CD14-positive monocyte (primary cell): ENCODE measurements at regions not wholly inside any gene's neighbourhood (a gene's known extent, or its start where the extent isn't known, plus 50 kb on each side); places are given as distances from the start of the nearest gene placed in this dataset.

ENCODE experiments used
- DNase-seq, 3 donors: peaks; one replicate each; pipeline ENCODE4 v3.0.0-alpha.2; 2011 to 2022
- H2AFZ ChIP-seq: 2 replicates; pipeline ENCODE4 v1.6.0; 2012; ENCODE audit warnings: mild to moderate bottlenecking, low read depth, low read length, inconsistent platforms; ENCODE audit not compliant: insufficient read depth, poor library complexity, severe bottlenecking
- H3K27ac ChIP-seq, 2 donors: 1 replicate in 1 of 2; 2 replicates in 1 of 2; pipeline ENCODE4 v1.5.1; 2012 to 2013; ENCODE audit warnings: low read length in 2 of 2, control low read depth in 1 of 2, inconsistent platforms in 1 of 2, low read depth in 1 of 2, mild to moderate bottlenecking in 1 of 2
- H3K27me3 ChIP-seq, 2 donors: one replicate each; pipeline versions ENCODE4 v1.6.0 to v1.6.1; 2011 to 2013; ENCODE audit warnings: low read length in 2 of 2; ENCODE audit not compliant: control insufficient read depth in 2 of 2, insufficient read depth in 2 of 2
- H3K36me3 ChIP-seq, 2 donors: replicated peaks in 1 of 2; 1 replicate in 1 of 2; 2 replicates in 1 of 2; pipeline versions ENCODE4 v1.5.1 to v1.6.1; 2012 to 2013; ENCODE audit warnings: low read length in 2 of 2, control low read depth in 1 of 2, inconsistent platforms in 1 of 2, mild to moderate bottlenecking in 1 of 2; ENCODE audit not compliant: insufficient read depth in 2 of 2, control insufficient read depth in 1 of 2
- H3K4me1 ChIP-seq, 2 donors: 1 replicate in 1 of 2; 2 replicates in 1 of 2; pipeline versions ENCODE4 v1.5.1 to v1.6.1; 2012 to 2013; ENCODE audit warnings: low read length in 2 of 2, control low read depth in 1 of 2, inconsistent platforms in 1 of 2, mild to moderate bottlenecking in 1 of 2, moderate library complexity in 1 of 2; ENCODE audit not compliant: insufficient read depth in 2 of 2, control insufficient read depth in 1 of 2
- H3K4me2 ChIP-seq: replicated peaks from 2 replicates; pipeline ENCODE3; 2012; ENCODE audit warnings: low read length, moderate library complexity, mild to moderate bottlenecking; ENCODE audit not compliant: poor library complexity, severe bottlenecking; ENCODE audit errors: extremely low read depth
- H3K4me3 ChIP-seq, 3 experiments: fragments of 200-600 bp in 1 of 3; sonication (generic) in 1 of 3; replicated peaks in 1 of 3; 1 replicate in 2 of 3; 2 replicates in 1 of 3; pipeline ENCODE4 v1.5.1; 2011 to 2013; ENCODE audit warnings: low read length in 3 of 3, mild to moderate bottlenecking in 3 of 3, control low read depth in 2 of 3, low read depth in 2 of 3, inconsistent platforms in 1 of 3, moderate library complexity in 1 of 3
- H3K79me2 ChIP-seq: 2 replicates; pipeline ENCODE4 v1.6.0; 2012; ENCODE audit warnings: mild to moderate bottlenecking, control low read depth, inconsistent platforms, low read length, moderate library complexity; ENCODE audit not compliant: insufficient read depth
- H3K9ac ChIP-seq: 2 replicates; pipeline ENCODE4 v1.6.0; 2017; ENCODE audit warnings: low read length, mild to moderate bottlenecking; ENCODE audit not compliant: insufficient read depth, poor library complexity, severe bottlenecking
- H3K9me3 ChIP-seq, 2 donors: replicated peaks in 1 of 2; 1 replicate in 1 of 2; 2 replicates in 1 of 2; pipeline versions ENCODE4 v1.5.1 to v1.6.1; 2012 to 2013; ENCODE audit warnings: low read length in 2 of 2, control low read depth in 1 of 2; ENCODE audit not compliant: control insufficient read depth in 1 of 2, insufficient read depth in 1 of 2
- H4K20me1 ChIP-seq: 2 replicates; pipeline ENCODE4 v1.6.0; 2012; ENCODE audit warnings: mild to moderate bottlenecking, low read length, control low read depth, moderate library complexity; ENCODE audit not compliant: insufficient read depth
- H3K27ac Mint-ChIP-seq, 7 donors: one replicate each; pipeline ENCODE4 v1.8.0; 2020; ENCODE audit warnings: mild to moderate bottlenecking in 7 of 7, mixed read lengths in 7 of 7, moderate library complexity in 6 of 7, inconsistent platforms in 2 of 7
- H3K27me3 Mint-ChIP-seq, 3 donors: one replicate each; pipeline ENCODE4 v1.8.0; 2021 to 2022; ENCODE audit warnings: low read depth in 3 of 3, mild to moderate bottlenecking in 3 of 3, mixed read lengths in 3 of 3, moderate library complexity in 3 of 3, inconsistent platforms in 1 of 3
- H3K36me3 Mint-ChIP-seq, 2 donors: one replicate each; pipeline ENCODE4 v1.8.0; 2020; ENCODE audit warnings: mixed read lengths in 2 of 2, inconsistent platforms in 1 of 2, mild to moderate bottlenecking in 1 of 2
- H3K4me1 Mint-ChIP-seq: one replicate; pipeline ENCODE4 v1.8.0; 2020; ENCODE audit warnings: mild to moderate bottlenecking, mixed read lengths
- H3K4me3 Mint-ChIP-seq, 2 donors: one replicate each; pipeline ENCODE4 v1.8.0; 2020; ENCODE audit warnings: mild to moderate bottlenecking in 2 of 2, mixed read lengths in 2 of 2, moderate library complexity in 1 of 2
- H3K9me3 Mint-ChIP-seq, 7 donors: one replicate each; pipeline ENCODE4 v1.8.0; 2020 to 2022; ENCODE audit warnings: mixed read lengths in 7 of 7, mild to moderate bottlenecking in 6 of 7, moderate library complexity in 6 of 7, inconsistent platforms in 2 of 7
- WGBS: methylation state at CpG from one replicate; pipeline ENCODE4 v1.1.5; 2013; ENCODE audit warnings: missing lambda C conversion rate; ENCODE audit not compliant: insufficient coverage; 5-methylcytosine and 5-hydroxymethylcytosine counted together
- intact Hi-C, 2 donors: fragments of 100-400 bp; cut with micrococcal nuclease; formaldehyde crosslinking; loops; one replicate each; pipeline versions ENCODE4 v1.15.0 to v1.15.1; 2023
- TF ChIP-seq, protein P1 (sequence below): fragments of 200-600 bp; IDR thresholded peaks from one replicate; pipeline ENCODE4 v1.8.0; 2022; ENCODE audit warnings: antibody characterized with exemption, mild to moderate bottlenecking

DNA sequence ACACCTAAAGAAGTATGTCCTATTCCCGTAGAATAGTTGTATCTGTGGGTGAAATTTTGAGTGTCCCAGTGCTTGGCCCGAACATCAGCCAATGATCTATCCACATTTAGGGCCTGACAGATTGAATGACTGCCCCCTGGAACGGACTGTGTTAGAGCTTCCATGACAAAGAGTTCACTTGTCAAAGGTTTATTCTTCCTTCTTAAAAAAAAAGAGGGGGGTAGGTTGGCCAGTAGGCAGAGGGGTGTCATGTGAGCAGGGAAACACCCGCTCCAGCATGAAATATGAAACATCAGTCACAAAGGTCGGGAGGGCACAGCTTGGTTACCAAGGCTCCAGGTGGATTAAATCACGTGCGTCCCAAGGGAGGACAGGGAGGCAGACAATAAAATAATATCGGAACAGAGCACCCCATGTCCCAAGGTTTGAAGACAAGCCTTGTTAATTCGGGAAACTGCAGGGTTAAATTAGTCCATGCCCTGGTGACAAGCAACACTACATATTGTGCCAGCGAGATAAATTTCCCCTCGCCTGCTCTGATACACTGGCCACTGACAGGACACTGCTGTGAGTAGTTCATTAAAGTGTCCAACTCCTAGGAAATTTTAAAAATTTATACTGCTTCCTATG is 401.2 kb downstream of the IRX1 start:
- intact Hi-C loops: no loop called here
- H3K36me3 Mint-ChIP-seq: no peaks in the 10 kb centered on the region
- DNase-seq: no peak

DNA sequence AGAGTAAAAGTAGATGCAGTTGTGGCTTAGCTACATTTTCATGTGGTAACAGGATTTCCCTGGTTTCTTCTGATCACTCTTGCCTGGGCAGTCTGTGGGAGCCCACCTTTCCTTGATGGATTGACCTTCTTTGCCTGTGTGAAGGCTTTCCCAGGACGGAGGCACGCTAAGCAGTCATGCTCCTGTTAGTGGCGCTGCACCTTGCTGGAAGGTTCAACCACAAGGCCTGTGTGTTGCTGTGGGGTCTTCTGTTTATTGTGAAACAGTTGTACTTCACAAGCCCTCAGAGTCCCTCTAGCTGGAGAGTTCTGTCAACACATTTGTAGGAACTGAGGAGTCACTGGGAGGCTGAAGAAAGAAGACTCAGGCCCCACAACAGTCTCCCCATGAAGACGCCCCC is 402.0 kb downstream of the IRX1 start:
- no peaks in the 10 kb centered on the region for H3K36me3 Mint-ChIP-seq
- WGBS: 88% methylated on average over 3 of the region's 4 CpGs
- H3K9me3 Mint-ChIP-seq: peaks cover under 1 to 25% (median 10%) of the 10 kb centered on the region in 7 donors

More for the DNA sequence above, 401.2 kb downstream of the IRX1 start:
- H3K27me3 ChIP-seq: no peaks in the 10 kb centered on the region
- Mint-ChIP-seq H3K9me3 (peaks cover 2 to 25% (median 9%) of the 10 kb centered on the region in 7 donors), H3K4me1 (peaks cover 20% of the 10 kb centered on the region), H3K27ac (no peak overlapping the region), H3K27me3 (peaks cover 1 to 4% (median 3%) of the 10 kb centered on the region in 3 donors), H3K4me3 (no peak overlapping the region)
- peaks cover 13 to 17% of the 10 kb centered on the region in 2 donors for H3K4me1 ChIP-seq
- H3K27ac ChIP-seq: no peak overlapping the region
- no peaks in the 10 kb centered on the region for H4K20me1 ChIP-seq
- H3K79me2 ChIP-seq: no peaks in the 10 kb centered on the region
- no peak overlapping the region for H3K9ac ChIP-seq
- no peak overlapping the region for H2AFZ ChIP-seq
- H3K9me3 ChIP-seq: peaks cover 14 to 38% of the 10 kb centered on the region in 2 donors
- TF ChIP-seq, protein P1, sequence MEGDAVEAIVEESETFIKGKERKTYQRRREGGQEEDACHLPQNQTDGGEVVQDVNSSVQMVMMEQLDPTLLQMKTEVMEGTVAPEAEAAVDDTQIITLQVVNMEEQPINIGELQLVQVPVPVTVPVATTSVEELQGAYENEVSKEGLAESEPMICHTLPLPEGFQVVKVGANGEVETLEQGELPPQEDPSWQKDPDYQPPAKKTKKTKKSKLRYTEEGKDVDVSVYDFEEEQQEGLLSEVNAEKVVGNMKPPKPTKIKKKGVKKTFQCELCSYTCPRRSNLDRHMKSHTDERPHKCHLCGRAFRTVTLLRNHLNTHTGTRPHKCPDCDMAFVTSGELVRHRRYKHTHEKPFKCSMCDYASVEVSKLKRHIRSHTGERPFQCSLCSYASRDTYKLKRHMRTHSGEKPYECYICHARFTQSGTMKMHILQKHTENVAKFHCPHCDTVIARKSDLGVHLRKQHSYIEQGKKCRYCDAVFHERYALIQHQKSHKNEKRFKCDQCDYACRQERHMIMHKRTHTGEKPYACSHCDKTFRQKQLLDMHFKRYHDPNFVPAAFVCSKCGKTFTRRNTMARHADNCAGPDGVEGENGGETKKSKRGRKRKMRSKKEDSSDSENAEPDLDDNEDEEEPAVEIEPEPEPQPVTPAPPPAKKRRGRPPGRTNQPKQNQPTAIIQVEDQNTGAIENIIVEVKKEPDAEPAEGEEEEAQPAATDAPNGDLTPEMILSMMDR: no peak
- no peaks in the 10 kb centered on the region for H3K36me3 ChIP-seq
- no peak overlapping the region for H3K4me3 ChIP-seq
- WGBS: 91% methylated on average over 9 of the region's 11 CpGs
- no peak overlapping the region for H3K4me2 ChIP-seq

More for the DNA sequence above, 402.0 kb downstream of the IRX1 start:
- intact Hi-C loops: no loop called here
- H3K4me3 Mint-ChIP-seq: no peak overlapping the region
- DNase-seq: no peak
- Histone ChIP-seq H3K27me3 (no peaks in the 10 kb centered on the region), H3K9ac (no peak overlapping the region), H4K20me1 (no peaks in the 10 kb centered on the region), H3K4me1 (peaks cover 13 to 17% of the 10 kb centered on the region in 2 donors), H3K36me3 (no peaks in the 10 kb centered on the region), H3K9me3 (peaks cover 13 to 37% of the 10 kb centered on the region in 2 donors), H3K79me2 (no peaks in the 10 kb centered on the region), H3K4me3 (no peak overlapping the region), H3K4me2 (no peak overlapping the region), H3K27ac (no peak overlapping the region), H2AFZ (no peak overlapping the region)
- H3K4me1 Mint-ChIP-seq: peaks cover 20% of the 10 kb centered on the region
- H3K27ac Mint-ChIP-seq: peak overlapping the region in 2 of 7 donors; percentile 43 to 45
- H3K27me3 Mint-ChIP-seq: peaks cover 1 to 6% (median 4%) of the 10 kb centered on the region in 3 donors
- TF ChIP-seq, protein P1: no peak
